ENCODE measurements at regions not wholly inside any gene's neighbourhood (a gene's known extent, or its start where the extent isn't known, plus 50 kb on each side); places are given as distances from the start of the nearest gene placed in this dataset.

- no peak for DNase-seq (ENCODE audit: extremely low read depth in 1 of 2, low read depth in 1 of 2)
These were observed 283.6 kb upstream of the TRIB2 start for GRCh38 chr2:12432985-12433625.

GRCh38 chr2:12433626-12433990, 283.1 kb upstream of the TRIB2 start:
- no peak for DNase-seq (ENCODE audit: extremely low read depth in 1 of 2, low read depth in 1 of 2)

- DNase-seq (ENCODE audit: extremely low read depth in 1 of 2, low read depth in 1 of 2), result no peak
These were observed 282.1 kb upstream of the TRIB2 start for GRCh38 chr2:12434630-12435098.

GRCh38 chr2:12435430-12436222, 281.1 kb upstream of the TRIB2 start:
- DNase-seq (ENCODE audit: extremely low read depth in 1 of 2, low read depth in 1 of 2), result no peak

- DNase-seq (ENCODE audit: extremely low read depth in 1 of 2, low read depth in 1 of 2), result no peak
These were observed 280.3 kb upstream of the TRIB2 start for GRCh38 chr2:12436483-12436882.

- DNase-seq (ENCODE audit: extremely low read depth in 1 of 2, low read depth in 1 of 2), result no peak
These were observed 279.7 kb upstream of the TRIB2 start for GRCh38 chr2:12436935-12437561.

- no peak for DNase-seq (ENCODE audit: extremely low read depth in 1 of 2, low read depth in 1 of 2)
These were observed 276.0 kb upstream of the TRIB2 start for GRCh38 chr2:12440731-12441130.

GRCh38 chr2:12441750-12442475, 274.8 kb upstream of the TRIB2 start:
- DNase-seq (ENCODE audit: extremely low read depth in 1 of 2, low read depth in 1 of 2), result no peak

- DNase-seq (ENCODE audit: extremely low read depth in 1 of 2, low read depth in 1 of 2), result no peak
These were observed 274.3 kb upstream of the TRIB2 start for GRCh38 chr2:12442476-12442847.

GRCh38 chr2:12448846-12449505, 267.8 kb upstream of the TRIB2 start:
- no peak for DNase-seq (ENCODE audit: extremely low read depth in 1 of 2, low read depth in 1 of 2)

GRCh38 chr2:12451726-12452125, 265.0 kb upstream of the TRIB2 start:
- DNase-seq (ENCODE audit: extremely low read depth in 1 of 2, low read depth in 1 of 2), result no peak

GRCh38 chr2:12452185-12452584, 264.6 kb upstream of the TRIB2 start:
- DNase-seq (ENCODE audit: extremely low read depth in 1 of 2, low read depth in 1 of 2), result no peak

- no peak for DNase-seq (ENCODE audit: extremely low read depth in 1 of 2, low read depth in 1 of 2)
These were observed 263.0 kb upstream of the TRIB2 start for GRCh38 chr2:12453731-12454130.

- DNase-seq (ENCODE audit: extremely low read depth in 1 of 2, low read depth in 1 of 2), result no peak
These were observed 261.1 kb upstream of the TRIB2 start for GRCh38 chr2:12455661-12456060.

GRCh38 chr2:12456293-12457106, 260.2 kb upstream of the TRIB2 start:
- DNase-seq (ENCODE audit: extremely low read depth in 1 of 2, low read depth in 1 of 2), result peak in 1 of 2 donors; percentile 41

- DNase-seq (ENCODE audit: extremely low read depth in 1 of 2, low read depth in 1 of 2), result no peak
These were observed 258.9 kb upstream of the TRIB2 start for GRCh38 chr2:12457831-12458230.

GRCh38 chr2:12463189-12463588, 253.5 kb upstream of the TRIB2 start:
- DNase-seq (ENCODE audit: extremely low read depth in 1 of 2, low read depth in 1 of 2), result no peak

- no peak for DNase-seq (ENCODE audit: extremely low read depth in 1 of 2, low read depth in 1 of 2)
These were observed 251.1 kb upstream of the TRIB2 start for GRCh38 chr2:12465631-12466135.

GRCh38 chr2:12467303-12467702, 249.4 kb upstream of the TRIB2 start:
- DNase-seq (ENCODE audit: extremely low read depth in 1 of 2, low read depth in 1 of 2), result no peak

- DNase-seq (ENCODE audit: extremely low read depth in 1 of 2, low read depth in 1 of 2), result no peak
These were observed 247.6 kb upstream of the TRIB2 start for GRCh38 chr2:12469141-12469561.
